Astrocyte of the cerebellum (primary cell): ENCODE measurements at regions not wholly inside any gene's neighbourhood (a gene's known extent, or its start where the extent isn't known, plus 50 kb on each side); places are given as distances from the start of the nearest gene placed in this dataset.
"Not testable (repeated sequence)": the region's sequence is repeated elsewhere in the genome, so short reads cannot be mapped to it uniquely, and the experiment has no call there.

Source experiments
- DNase-seq: peaks from one replicate; pipeline ENCODE4 v3.0.0-alpha.2; 2011; ENCODE audit warnings: low read depth
- H3K4me3 ChIP-seq: 2 replicates; pipeline ENCODE4 v1.5.1; 2011; ENCODE audit warnings: mild to moderate bottlenecking, low read depth, low read length, moderate library complexity
- CTCF ChIP-seq: IDR thresholded peaks from 2 replicates; pipeline ENCODE4 v1.5.1; 2012; ENCODE audit warnings: low read length, low read depth, moderate library complexity, mild to moderate bottlenecking; ENCODE audit errors: missing control alignments
- in situ Hi-C: cut with HindIII; loops from 2 replicates; pipeline ENCODE4 v1.10.0; 2017; ENCODE audit warnings: low sequenced_read_pairs

DNA sequence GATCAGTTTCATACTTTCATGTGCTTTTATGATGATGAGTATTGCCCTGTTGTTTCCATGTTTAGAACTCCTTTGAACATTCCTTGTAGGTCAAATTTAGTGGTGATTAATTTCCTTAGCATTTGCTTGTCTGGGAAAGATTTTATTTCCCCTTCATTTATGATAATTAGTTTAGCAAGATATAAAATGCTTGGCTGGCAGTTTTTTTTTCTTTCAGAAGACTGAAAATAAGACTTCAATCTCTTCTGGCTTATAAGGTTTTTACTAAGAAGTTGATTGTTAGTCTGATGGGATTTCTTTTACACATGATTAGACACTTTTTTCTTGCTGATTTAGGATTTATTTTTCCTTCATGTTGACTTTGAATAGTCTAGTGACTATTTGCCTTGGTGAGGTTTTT is 238.9 kb upstream of the ADCY2 start:
- no peak for DNase-seq
- H3K4me3 ChIP-seq, result no peak overlapping the region
- in situ Hi-C loops, result no loop called here
- no peak for TF ChIP-seq CTCF

GRCh38 chr5:7169240-7169878 is 226.6 kb upstream of the ADCY2 start:
- TF ChIP-seq CTCF, result no peak
- no peak for DNase-seq
- no peak overlapping the region for H3K4me3 ChIP-seq
- in situ Hi-C loops, result no loop called here

DNA sequence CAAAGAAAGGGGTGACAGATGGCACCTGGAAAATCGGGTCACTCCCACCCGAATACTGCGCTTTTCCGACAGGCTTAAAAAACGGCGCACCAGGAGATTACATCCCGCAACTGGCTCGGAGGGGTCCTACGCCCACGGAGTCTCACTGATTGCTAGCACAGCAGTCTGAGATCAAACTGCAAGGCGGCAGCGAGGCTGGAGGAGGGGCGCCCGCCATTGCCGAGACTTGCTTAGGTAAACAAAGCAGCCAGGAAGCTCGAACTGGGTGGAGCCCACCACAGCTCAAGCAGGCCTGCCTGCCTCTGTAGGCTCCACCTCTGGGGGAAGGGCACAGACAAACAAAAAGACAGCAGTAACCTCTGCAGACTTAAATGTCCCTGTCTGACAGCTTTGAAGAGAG is 225.2 kb upstream of the ADCY2 start:
- in situ Hi-C loops, H3K4me3 ChIP-seq, DNase-seq: not testable (repeated sequence)

GRCh38 chr5:7179364-7179763 is 216.6 kb upstream of the ADCY2 start:
- no peak for TF ChIP-seq CTCF
- in situ Hi-C loops, result no loop called here
- DNase-seq, result no peak

DNA sequence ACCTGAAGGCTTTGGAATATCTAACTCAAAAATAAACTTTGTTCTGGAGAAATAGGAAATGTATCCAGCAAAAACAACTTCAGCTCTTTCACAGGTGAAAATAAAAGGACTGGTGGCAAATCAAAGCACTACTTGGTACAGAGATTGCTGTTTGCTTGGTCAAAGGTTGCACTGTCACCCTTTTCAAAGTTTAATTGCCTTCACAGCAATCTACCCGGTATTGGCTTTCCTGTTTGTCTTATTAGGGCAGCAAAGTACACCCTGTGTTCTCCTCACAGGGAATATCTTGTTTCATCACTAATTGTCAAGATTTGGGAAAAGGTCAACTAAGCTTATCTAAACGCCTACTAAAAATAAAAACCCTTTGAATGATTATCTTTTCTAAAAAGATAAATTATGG is 214.1 kb upstream of the ADCY2 start:
- in situ Hi-C loops, result no loop called here

More at GRCh38 chr5:7179364-7179763, 216.6 kb upstream of the ADCY2 start:
- no peak overlapping the region for H3K4me3 ChIP-seq

DNA sequence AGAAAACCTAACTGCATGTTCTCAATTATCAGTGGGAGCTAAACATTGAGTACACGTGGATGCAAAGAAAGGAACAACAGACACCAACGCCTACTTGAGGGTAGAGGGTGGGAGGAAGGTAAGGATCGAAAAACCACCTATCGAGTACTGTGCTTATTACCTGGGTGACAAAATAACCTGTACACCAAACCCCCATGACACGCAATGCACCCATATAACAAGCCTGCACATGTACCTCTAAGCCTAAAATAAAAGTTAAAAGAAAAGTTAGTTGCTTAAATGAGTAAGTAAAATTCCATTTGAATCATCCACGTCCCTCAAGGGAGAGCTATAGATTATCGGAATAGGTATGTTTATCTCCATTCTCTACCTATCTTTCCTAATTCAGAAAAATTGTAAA is 210.2 kb upstream of the ADCY2 start:
- in situ Hi-C loops, result no loop called here
- DNase-seq, result no peak
- no peak for TF ChIP-seq CTCF
- H3K4me3 ChIP-seq, result no peak overlapping the region

More for the DNA sequence above, 214.1 kb upstream of the ADCY2 start:
- no peak for TF ChIP-seq CTCF
- H3K4me3 ChIP-seq, result no peak overlapping the region
- no peak for DNase-seq

- H3K4me3 ChIP-seq, result no peak overlapping the region
- no peak for DNase-seq
- in situ Hi-C loops, result no loop called here
- TF ChIP-seq CTCF, result no peak
Measured at GRCh38 chr5:7186818-7187217, 209.1 kb upstream of the ADCY2 start.
